Urothelium cell line (cell line): ENCODE measurements at regions not wholly inside any gene's neighbourhood (a gene's known extent, or its start where the extent isn't known, plus 50 kb on each side); places are given as distances from the start of the nearest gene placed in this dataset.

Source experiments
- DNase-seq: peaks from one replicate; pipeline ENCODE4 v3.0.0; 2011; ENCODE audit warnings: low spot score, mixed read lengths
- FAIRE-seq: peaks from 2 replicates; lab custom pipeline; 2011; peaks lifted over from hg19 to GRCh38; lab: Jason Lieb, UNC

GRCh38 chr18:51687845-51688585, 490.5 kb upstream of the MEX3C start:
- no peak for FAIRE-seq
- no peak for DNase-seq

- no peak for DNase-seq
- FAIRE-seq: no peak
These were observed 495.1 kb upstream of the MEX3C start for GRCh38 chr18:51692612-51693011.

- FAIRE-seq (no peak), DNase-seq (no peak)
These were observed 513.9 kb upstream of the MEX3C start for GRCh38 chr18:51711298-51711889.

GRCh38 chr18:51712821-51713220, 515.3 kb upstream of the MEX3C start:
- DNase-seq (no peak), FAIRE-seq (no peak)

- FAIRE-seq (no peak), DNase-seq (no peak)
These were observed 518.8 kb upstream of the MEX3C start for GRCh38 chr18:51716277-51716676.

GRCh38 chr18:51721388-51721787, 523.9 kb upstream of the MEX3C start:
- FAIRE-seq (no peak), DNase-seq (no peak)

GRCh38 chr18:51721996-51722395, 524.5 kb upstream of the MEX3C start:
- no peak for FAIRE-seq
- no peak for DNase-seq

DNA sequence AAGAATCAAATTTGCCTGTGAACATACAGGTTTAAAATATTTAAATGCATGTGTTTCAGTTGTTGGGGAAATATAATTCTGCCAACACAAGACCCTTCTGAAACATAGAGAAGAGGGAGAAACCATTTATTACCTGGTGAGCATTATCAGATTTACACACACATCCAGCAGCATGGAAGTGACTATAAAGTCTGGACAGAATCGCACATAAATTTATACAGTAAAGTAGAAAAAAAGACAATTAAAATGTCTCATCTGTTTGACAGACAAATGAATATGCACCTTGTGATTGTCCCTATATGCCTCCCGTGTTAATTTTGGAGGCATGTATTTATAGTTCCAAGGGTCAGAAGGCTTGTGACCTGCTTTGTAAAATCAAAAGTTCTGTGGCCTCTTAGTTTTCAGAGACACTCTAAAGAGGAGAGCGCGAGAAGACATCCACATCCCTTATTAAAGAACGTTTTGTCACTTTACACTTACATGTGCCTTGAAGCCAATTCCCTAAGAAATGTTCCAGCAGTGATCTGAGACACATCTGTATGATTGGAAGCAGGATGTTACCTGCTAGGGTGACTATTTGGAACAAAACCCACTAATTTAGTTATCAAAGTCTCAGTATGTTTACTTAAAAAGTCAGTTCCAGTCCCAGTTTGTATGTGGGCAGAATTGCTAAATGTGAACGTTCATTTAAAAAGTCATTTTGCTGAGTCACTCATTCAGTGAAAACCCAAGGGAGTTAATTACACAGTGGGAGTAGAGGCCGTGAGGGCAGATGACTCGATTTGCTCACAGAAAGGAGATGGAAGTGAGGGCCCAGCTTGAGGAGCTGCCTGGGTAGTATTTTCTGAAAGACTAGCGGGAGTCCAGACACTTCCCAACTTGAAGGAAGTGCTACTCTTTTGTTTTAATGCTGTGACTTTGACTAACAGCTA, 527.6 kb upstream of the MEX3C start:
- DNase-seq: no peak

GRCh38 chr18:51726614-51727013, 529.1 kb upstream of the MEX3C start:
- DNase-seq: no peak
- no peak for FAIRE-seq

More for the DNA sequence above, 527.6 kb upstream of the MEX3C start:
- no peak for FAIRE-seq

- FAIRE-seq (no peak), DNase-seq (no peak)
These were observed 530.3 kb upstream of the MEX3C start for GRCh38 chr18:51727780-51728179.

- FAIRE-seq (no peak), DNase-seq (no peak)
These were observed 533.6 kb upstream of the MEX3C start for GRCh38 chr18:51731070-51731469.

GRCh38 chr18:51734576-51734975, 537.1 kb upstream of the MEX3C start:
- FAIRE-seq (no peak), DNase-seq (no peak)

- DNase-seq: no peak
- FAIRE-seq: no peak
These were observed 541.7 kb upstream of the MEX3C start for GRCh38 chr18:51739044-51739666.

DNA sequence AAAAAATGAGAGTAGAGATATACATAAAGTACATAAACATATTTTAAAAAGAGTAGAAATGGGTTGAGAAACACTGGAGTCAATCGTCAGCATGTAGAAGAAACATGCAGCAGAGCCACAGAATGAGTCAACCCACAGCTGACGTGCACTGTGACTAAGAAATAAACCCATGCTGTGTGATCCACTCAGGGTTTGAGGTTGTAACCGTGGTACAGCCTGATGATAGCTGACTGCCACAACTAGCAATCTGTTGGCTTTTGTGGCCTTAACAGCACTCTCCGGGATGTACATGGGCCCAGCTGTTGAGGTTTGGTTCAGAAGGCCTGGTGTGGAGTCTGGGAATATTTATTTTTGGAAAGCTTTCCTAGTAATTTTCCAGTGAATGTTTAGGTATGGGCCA, 554.4 kb upstream of the MEX3C start:
- FAIRE-seq: no peak
- DNase-seq: no peak

- FAIRE-seq: no peak
These were observed 556.0 kb upstream of the MEX3C start for GRCh38 chr18:51753365-51754057.

GRCh38 chr18:51754566-51754965, 557.1 kb upstream of the MEX3C start:
- DNase-seq (no peak), FAIRE-seq (no peak)

More at GRCh38 chr18:51753365-51754057, 556.0 kb upstream of the MEX3C start:
- no peak for DNase-seq

GRCh38 chr18:51757255-51757924, 559.9 kb upstream of the MEX3C start:
- DNase-seq (no peak), FAIRE-seq (no peak)

- FAIRE-seq: no peak
- DNase-seq: no peak
These were observed 564.9 kb upstream of the MEX3C start for GRCh38 chr18:51762373-51762772.

DNA sequence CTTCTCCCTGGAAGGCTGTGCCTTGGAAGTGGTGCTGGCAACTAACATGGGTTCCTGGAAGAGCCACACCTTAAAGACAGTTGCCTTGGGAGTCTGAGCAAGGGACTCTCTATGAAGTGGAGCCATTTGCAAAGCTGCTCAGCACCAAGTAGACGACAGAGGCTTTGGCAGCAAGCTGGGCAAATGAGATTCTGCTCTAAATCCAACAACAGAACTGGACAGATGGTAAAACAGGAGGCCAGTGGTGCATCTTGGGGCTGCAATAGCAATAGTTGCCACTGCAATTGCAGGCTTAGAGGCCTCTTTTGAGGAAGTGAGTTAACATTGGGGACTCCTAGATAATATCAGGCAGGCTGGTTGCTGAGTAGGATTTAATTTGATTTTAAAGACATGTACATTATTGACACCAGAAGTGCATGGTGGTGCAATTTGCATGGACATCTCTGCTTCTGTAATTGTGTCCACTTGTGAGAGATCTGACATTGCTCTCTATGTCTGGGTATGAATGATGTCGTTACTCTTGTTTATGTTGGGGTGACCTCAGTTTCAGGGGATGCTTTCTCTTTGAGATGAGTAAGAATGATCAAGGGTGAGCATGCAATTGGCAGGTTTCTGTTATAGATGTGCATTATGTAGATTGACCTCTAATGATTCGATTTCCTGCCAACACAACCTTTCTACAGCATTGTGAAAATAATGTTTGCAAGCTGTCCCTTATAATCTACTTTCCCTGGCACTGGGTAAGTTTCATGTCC, 568.3 kb upstream of the MEX3C start:
- no peak for FAIRE-seq
- DNase-seq: no peak
